HepG2 (cell line): ENCODE measurements at regions not wholly inside any gene's neighbourhood (a gene's known extent, or its start where the extent isn't known, plus 50 kb on each side); places are given as distances from the start of the nearest gene placed in this dataset.

ENCODE experiments used
- ATAC-seq: fragments of 200-7000 bp; cut with Tn5 transposase; 3 replicates; pipeline ENCODE4 v1.9.1; 2020; ENCODE audit warnings: mild to moderate bottlenecking, moderate library complexity
- BruUV-seq: library from RNA; stranded (reverse); fragments of 400-500 nt; replicated peaks from 2 replicates; lab custom pipeline; 2021; lab: Mats Ljungman, UMichigan
- CTCF ChIA-PET: fragments of 300-600 bp; formaldehyde crosslinking; extraction: SDS; loops from one replicate; lab custom pipeline; 2021; ENCODE audit warnings: low total read pairs, inconsistent platforms, low intra/inter-chr PET ratio; lab: Yijun Ruan, JAX
- POLR2A ChIA-PET: fragments of 350-600 bp; sonication (Branson Sonifier 250); formaldehyde crosslinking; loops from one replicate; lab custom pipeline; 2020; ENCODE audit warnings: antibody characterized with exemption, inconsistent platforms; lab: Yijun Ruan, JAX
- DNase-seq: peaks from one replicate; pipeline ENCODE4 v3.0.0-alpha.2; 2015; ENCODE audit warnings: low spot score
- FAIRE-seq: peaks from 3 replicates; lab custom pipeline; 2011; peaks lifted over from hg19 to GRCh38; lab: Jason Lieb, UNC
- H2AFZ ChIP-seq: one replicate; pipeline ENCODE4 v1.6.1; 2011; ENCODE audit warnings: low read length, inconsistent platforms
- H3K27ac ChIP-seq: fragments of 300-600 bp; 3 replicates; pipeline ENCODE4 v1.8.0; 2011; ENCODE audit warnings: mixed run types, mild to moderate bottlenecking, mixed read lengths, low read length, inconsistent platforms; ENCODE audit not compliant: insufficient read depth; ENCODE audit errors: extremely low read length
- H3K27me3 ChIP-seq, 2 experiments: fragments of 200-600 bp in 1 of 2; 2 replicates in 1 of 2; 3 replicates in 1 of 2; pipeline versions ENCODE4 v1.6.0 to v1.8.0; 2011; ENCODE audit warnings: low read length in 2 of 2, mild to moderate bottlenecking in 2 of 2, moderate library complexity in 2 of 2, inconsistent platforms in 1 of 2; ENCODE audit not compliant: insufficient read depth in 2 of 2, control insufficient read depth in 1 of 2
- H3K36me3 ChIP-seq, 2 experiments: fragments of 200-600 bp in 1 of 2; replicated peaks in 1 of 2; 2 replicates in 1 of 2; 3 replicates in 1 of 2; pipeline versions ENCODE4 v1.5.1 to v1.8.0; 2011; ENCODE audit warnings: low read length in 2 of 2, inconsistent platforms in 1 of 2; ENCODE audit not compliant: insufficient read depth in 2 of 2, control insufficient read depth in 1 of 2
- H3K4me1 ChIP-seq: 2 replicates; pipeline ENCODE4 v1.5.1; 2012; ENCODE audit warnings: low read length, inconsistent platforms; ENCODE audit not compliant: insufficient read depth
- H3K4me2 ChIP-seq: 2 replicates; pipeline ENCODE4 v1.6.0; 2011; ENCODE audit warnings: low read depth, low read length, inconsistent platforms
- H3K4me3 ChIP-seq, 3 experiments: fragments of 200-600 bp in 1 of 3; sonication (generic), shearing (Covaris generic) in 1 of 3; replicated peaks in 1 of 3; 2 replicates each; pipeline ENCODE4 v1.5.1; 2011 to 2016; ENCODE audit warnings: low read length in 3 of 3, inconsistent platforms in 2 of 3, low read depth in 2 of 3, mild to moderate bottlenecking in 2 of 3, control low read depth in 1 of 3, mixed read lengths in 1 of 3; ENCODE audit not compliant: insufficient read depth in 1 of 3
- H3K79me2 ChIP-seq: one replicate; pipeline ENCODE4 v1.6.1; 2011; ENCODE audit warnings: low read length, inconsistent platforms; ENCODE audit not compliant: insufficient read depth
- H3K9ac ChIP-seq: 2 replicates; pipeline ENCODE4 v1.6.0; 2011; ENCODE audit warnings: mild to moderate bottlenecking, low read depth, low read length, inconsistent platforms; ENCODE audit not compliant: insufficient read depth
- H3K9me3 ChIP-seq: 2 replicates; pipeline ENCODE4 v1.5.1; 2012; ENCODE audit warnings: mild to moderate bottlenecking, low read length
- H4K20me1 ChIP-seq: 2 replicates; pipeline ENCODE4 v1.6.0; 2011; ENCODE audit warnings: inconsistent platforms, mild to moderate bottlenecking, low read length, moderate library complexity; ENCODE audit not compliant: insufficient read depth
- ADNP ChIP-seq: sonication (generic); formaldehyde crosslinking; IDR thresholded peaks from 2 replicates; pipeline ENCODE4 v1.4.0; 2020; ENCODE audit warnings: missing genetic modification reagents
- ARNT2 ChIP-seq: sonication (generic); formaldehyde crosslinking; IDR thresholded peaks from 2 replicates; pipeline ENCODE4 v1.8.0; 2022; ENCODE audit warnings: mild to moderate bottlenecking, low read depth, missing genetic modification reagents, moderate library complexity
- ELF4 ChIP-seq: sonication (generic); formaldehyde crosslinking; IDR thresholded peaks from 2 replicates; pipeline ENCODE4 v1.5.0; 2020; ENCODE audit warnings: missing genetic modification reagents, mild to moderate bottlenecking, moderate library complexity, borderline replicate concordance
- GATA4 ChIP-seq: sonication (generic); IDR thresholded peaks from 2 replicates; pipeline ENCODE4 v1.6.1; 2016; ENCODE audit warnings: antibody characterized with exemption, low read depth, borderline replicate concordance
- IRX3 ChIP-seq: sonication (generic); formaldehyde crosslinking; IDR thresholded peaks from 2 replicates; pipeline ENCODE4 v1.8.1; 2023; ENCODE audit warnings: mild to moderate bottlenecking, low read depth, missing genetic modification reagents, borderline replicate concordance
- MBD4 ChIP-seq: IDR thresholded peaks from 2 replicates; pipeline ENCODE4 v1.6.1; 2012; ENCODE audit warnings: low read length, inconsistent platforms, borderline replicate concordance
- POLR2G ChIP-seq: fragments of 200-400 bp; formaldehyde crosslinking; IDR thresholded peaks from 2 replicates; pipeline ENCODE4 v1.6.1; 2018; ENCODE audit warnings: mild to moderate bottlenecking, low read depth, low read length, moderate library complexity
- SOX6 ChIP-seq, 2 experiments: fragments of 450-650 bp in 1 of 2; sonication (generic) in 1 of 2; formaldehyde crosslinking in 1 of 2; IDR thresholded peaks; 2 replicates each; pipeline versions ENCODE4 v1.4.0 to v1.6.1; 2017 to 2020; ENCODE audit warnings: antibody characterized with exemption in 1 of 2, mild to moderate bottlenecking in 1 of 2, missing genetic modification reagents in 1 of 2
- TEAD2 ChIP-seq: sonication (generic); formaldehyde crosslinking; IDR thresholded peaks from 2 replicates; pipeline ENCODE4 v1.9.0; 2021; ENCODE audit warnings: missing genetic modification reagents
- TGIF2 ChIP-seq: IDR thresholded peaks from 2 replicates; pipeline ENCODE4 v1.6.1; 2016; ENCODE audit warnings: control low read depth, missing compliant biosample characterization
- YEATS4 ChIP-seq: sonication (generic); formaldehyde crosslinking; IDR thresholded peaks from 2 replicates; pipeline ENCODE4 v1.4.0; 2020; ENCODE audit warnings: missing genetic modification reagents, borderline replicate concordance
- ZNF337 ChIP-seq: sonication (generic); formaldehyde crosslinking; IDR thresholded peaks from 2 replicates; pipeline ENCODE4 v1.5.1; 2020; ENCODE audit warnings: missing genetic modification reagents, low read depth, mild to moderate bottlenecking, borderline replicate concordance
- ZNF441 ChIP-seq: sonication (generic); formaldehyde crosslinking; IDR thresholded peaks from 2 replicates; pipeline ENCODE4 v1.7.0; 2021; ENCODE audit warnings: missing genetic modification reagents, borderline replicate concordance
- ZNF468 ChIP-seq: sonication (generic); formaldehyde crosslinking; IDR thresholded peaks from 2 replicates; pipeline ENCODE4 v1.8.0; 2022; ENCODE audit warnings: mild to moderate bottlenecking, moderate library complexity, missing genetic modification reagents
- WGBS: methylation state at CpG from one replicate; pipeline ENCODE4 v1.1.6; 2017; ENCODE audit warnings: low lambda C conversion rate; 5-methylcytosine and 5-hydroxymethylcytosine counted together
- in situ Hi-C: cut with HindIII; loops from 2 replicates; pipeline ENCODE4 v1.10.0; 2017; ENCODE audit warnings: low pct_unique_long_range_greater_than_20kb; ENCODE audit not compliant: extremely low pct_ligation_motif_present
- intact Hi-C: fragments of 100-400 bp; cut with micrococcal nuclease; formaldehyde crosslinking; loops from one replicate; pipeline ENCODE4 v1.10.0; 2022; ENCODE audit not compliant: unreplicated experiment
- TF ChIP-seq, protein P1 (sequence below): sonication (generic); formaldehyde crosslinking; IDR thresholded peaks from 2 replicates; pipeline ENCODE4 v1.8.0; 2022; ENCODE audit warnings: missing genetic modification reagents, mild to moderate bottlenecking, borderline replicate concordance

DNA sequence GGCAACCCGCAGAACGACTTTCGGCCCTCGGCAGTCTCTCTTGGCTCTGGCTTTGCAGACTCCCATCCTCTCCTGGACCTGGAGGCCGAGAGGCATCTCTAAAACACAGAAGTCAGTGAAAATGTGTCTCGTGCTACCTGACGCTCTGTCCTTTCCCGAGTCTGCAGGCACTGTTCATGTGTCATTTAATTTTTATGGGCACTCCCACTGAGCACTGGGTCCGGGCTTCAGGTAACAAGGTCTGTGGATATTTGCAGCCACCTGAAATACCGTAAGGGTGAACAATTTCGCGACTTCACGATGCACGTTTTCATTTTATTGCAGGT, 96.8 kb downstream of the GLRX3 start:
- H3K9ac ChIP-seq, result no peak overlapping the region
- BruUV-seq, result no TSS peak
- WGBS, result 34% methylated on average over 13 of the region's 14 CpGs
- in situ Hi-C loops (no loop called here), intact Hi-C loops (no loop called here)
- H3K9me3 ChIP-seq, result peaks cover 4% of the 10 kb centered on the region
- peaks cover 3 to 31% of the 10 kb centered on the region in 2 experiments; a peak in 3 of 5 replicates for H3K27me3 ChIP-seq
- no peaks in the 10 kb centered on the region for H4K20me1 ChIP-seq
- ChIA-PET POLR2A (no interaction called here), CTCF (no interaction called here)
- no peak for TF ChIP-seq TEAD2 (CRISPR knock-in tag)
- no peak for TF ChIP-seq ZNF468
- TF ChIP-seq ADNP (CRISPR knock-in tag), result no peak
- no peak for TF ChIP-seq YEATS4 (CRISPR knock-in tag)
- TF ChIP-seq, protein P1, sequence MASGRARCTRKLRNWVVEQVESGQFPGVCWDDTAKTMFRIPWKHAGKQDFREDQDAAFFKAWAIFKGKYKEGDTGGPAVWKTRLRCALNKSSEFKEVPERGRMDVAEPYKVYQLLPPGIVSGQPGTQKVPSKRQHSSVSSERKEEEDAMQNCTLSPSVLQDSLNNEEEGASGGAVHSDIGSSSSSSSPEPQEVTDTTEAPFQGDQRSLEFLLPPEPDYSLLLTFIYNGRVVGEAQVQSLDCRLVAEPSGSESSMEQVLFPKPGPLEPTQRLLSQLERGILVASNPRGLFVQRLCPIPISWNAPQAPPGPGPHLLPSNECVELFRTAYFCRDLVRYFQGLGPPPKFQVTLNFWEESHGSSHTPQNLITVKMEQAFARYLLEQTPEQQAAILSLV (CRISPR knock-in tag), result no peak
- TF ChIP-seq SOX6 (IDR thresholded peaks at IDR 0.05), result no peak
- no peak for TF ChIP-seq SOX6 (CRISPR knock-in tag; IDR thresholded peaks at IDR 0.05)
- no peak for TF ChIP-seq ZNF441
- no peak for TF ChIP-seq ZNF337
- no peak for TF ChIP-seq ELF4
- DNase-seq (no peak), FAIRE-seq (no peak), ATAC-seq (no peak)
- no peak overlapping the region for H3K4me3 ChIP-seq
- H3K27ac ChIP-seq, result no peak overlapping the region
- H3K4me2 ChIP-seq, result no peak overlapping the region
- no peak overlapping the region for H2AFZ ChIP-seq
- H3K4me1 ChIP-seq, result no peaks in the 10 kb centered on the region
- no peaks in the 10 kb centered on the region for H3K36me3 ChIP-seq
- H3K79me2 ChIP-seq, result no peaks in the 10 kb centered on the region

DNA sequence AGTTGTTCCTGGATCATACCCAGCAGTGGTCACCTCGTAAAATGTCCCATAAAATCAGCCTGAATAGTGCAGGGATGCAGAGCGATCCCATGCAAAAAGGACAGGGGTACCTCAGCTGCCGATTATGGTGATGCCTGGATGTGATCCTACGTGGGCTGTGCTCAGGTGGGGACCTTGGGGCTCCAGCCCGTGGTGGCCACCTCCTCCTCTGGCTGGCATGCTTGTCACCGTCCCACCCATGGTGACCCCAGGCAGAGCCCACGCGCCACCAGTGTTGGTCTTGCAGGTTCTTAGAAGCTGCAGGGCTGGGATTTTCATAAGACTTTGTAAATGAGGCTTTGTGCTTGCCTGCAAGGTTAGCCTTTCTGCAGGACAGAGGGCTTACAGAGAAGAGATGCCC, 97.2 kb downstream of the GLRX3 start:
- Histone ChIP-seq H3K79me2 (no peaks in the 10 kb centered on the region), H4K20me1 (no peaks in the 10 kb centered on the region), H3K9me3 (no peaks in the 10 kb centered on the region; the same call in 1 of the 2 replicates), H3K27me3 (peaks cover 3 to 31% of the 10 kb centered on the region in 2 experiments; a peak in 3 of 5 replicates), H3K9ac (no peak overlapping the region), H3K27ac (no peak overlapping the region), H3K4me1 (no peaks in the 10 kb centered on the region), H2AFZ (no peak overlapping the region), H3K4me2 (no peak overlapping the region), H3K4me3 (no peak overlapping the region), H3K36me3 (no peaks in the 10 kb centered on the region)
- DNase-seq, result no peak
- BruUV-seq, result no TSS peak
- CTCF ChIA-PET, result no interaction called here
- intact Hi-C loops, result no loop called here
- FAIRE-seq, result no peak
- POLR2A ChIA-PET, result no interaction called here
- in situ Hi-C loops, result no loop called here
- WGBS, result 0% methylated on average over 1 of the region's 8 CpGs
- ATAC-seq, result no peak
- TF ChIP-seq GATA4 (no peak), IRX3 (CRISPR knock-in tag) (no peak), ARNT2 (CRISPR knock-in tag) (no peak), POLR2G (no peak), TGIF2 (CRISPR knock-in tag) (no peak), MBD4 (no peak)
